ENCODE measurements at regions not wholly inside any gene's neighbourhood (a gene's known extent, or its start where the extent isn't known, plus 50 kb on each side); places are given as distances from the start of the nearest gene placed in this dataset.

GRCh38 chr19:32038021-32038920, 307.1 kb upstream of the ZNF507 start:
- Histone ChIP-seq H3K27ac (ENCODE audit: low read depth, low read length) (peak overlapping the region; percentile 55), H3K27me3 (ENCODE audit: control insufficient read depth, insufficient read depth, low read length) (no peaks in the 10 kb centered on the region), H3K9ac (ENCODE audit: low read length) (no peak overlapping the region), H3K4me1 (ENCODE audit: control insufficient read depth, insufficient read depth, low read length) (peaks cover 19% of the 10 kb centered on the region), H3K4me3 (ENCODE audit: low read length) (no peak overlapping the region), H3K36me3 (ENCODE audit: control insufficient read depth, insufficient read depth, low read length) (no peaks in the 10 kb centered on the region)

GRCh38 chr19:32038961-32039360, 306.4 kb upstream of the ZNF507 start:
- H3K27me3 ChIP-seq (ENCODE audit: control insufficient read depth, insufficient read depth, low read length): no peaks in the 10 kb centered on the region
- no peak overlapping the region for H3K9ac ChIP-seq (ENCODE audit: low read length)
- H3K27ac ChIP-seq (ENCODE audit: low read depth, low read length): no peak overlapping the region
- H3K36me3 ChIP-seq (ENCODE audit: control insufficient read depth, insufficient read depth, low read length): no peaks in the 10 kb centered on the region
- H3K4me3 ChIP-seq (ENCODE audit: low read length): no peak overlapping the region
- H3K4me1 ChIP-seq (ENCODE audit: control insufficient read depth, insufficient read depth, low read length): peaks cover 19% of the 10 kb centered on the region

- Histone ChIP-seq H3K27me3 (ENCODE audit: control insufficient read depth, insufficient read depth, low read length) (no peaks in the 10 kb centered on the region), H3K27ac (ENCODE audit: low read depth, low read length) (no peak overlapping the region), H3K4me1 (ENCODE audit: control insufficient read depth, insufficient read depth, low read length) (peaks cover 19% of the 10 kb centered on the region), H3K9ac (ENCODE audit: low read length) (no peak overlapping the region), H3K4me3 (ENCODE audit: low read length) (no peak overlapping the region), H3K36me3 (ENCODE audit: control insufficient read depth, insufficient read depth, low read length) (no peaks in the 10 kb centered on the region)
Measured at GRCh38 chr19:32039440-32039839, 306.0 kb upstream of the ZNF507 start.

- Histone ChIP-seq H3K9ac (ENCODE audit: low read length) (no peak overlapping the region), H3K4me3 (ENCODE audit: low read length) (no peak overlapping the region), H3K4me1 (ENCODE audit: control insufficient read depth, insufficient read depth, low read length) (peaks cover 19% of the 10 kb centered on the region), H3K27ac (ENCODE audit: low read depth, low read length) (no peak overlapping the region), H3K27me3 (ENCODE audit: control insufficient read depth, insufficient read depth, low read length) (no peaks in the 10 kb centered on the region), H3K36me3 (ENCODE audit: control insufficient read depth, insufficient read depth, low read length) (no peaks in the 10 kb centered on the region)
Measured at GRCh38 chr19:32040236-32040635, 305.2 kb upstream of the ZNF507 start.

- no peaks in the 10 kb centered on the region for H3K36me3 ChIP-seq (ENCODE audit: control insufficient read depth, insufficient read depth, low read length)
- H3K27me3 ChIP-seq (ENCODE audit: control insufficient read depth, insufficient read depth, low read length): no peaks in the 10 kb centered on the region
- H3K9ac ChIP-seq (ENCODE audit: low read length): no peak overlapping the region
- H3K27ac ChIP-seq (ENCODE audit: low read depth, low read length): no peak overlapping the region
- H3K4me3 ChIP-seq (ENCODE audit: low read length): peak overlapping the region; percentile 47
- peaks cover 19% of the 10 kb centered on the region for H3K4me1 ChIP-seq (ENCODE audit: control insufficient read depth, insufficient read depth, low read length)
Measured at GRCh38 chr19:32041681-32042292, 303.6 kb upstream of the ZNF507 start.

GRCh38 chr19:32047788-32048187, 297.6 kb upstream of the ZNF507 start:
- H3K9ac ChIP-seq (ENCODE audit: low read length): no peak overlapping the region
- no peaks in the 10 kb centered on the region for H3K27me3 ChIP-seq (ENCODE audit: control insufficient read depth, insufficient read depth, low read length)
- no peaks in the 10 kb centered on the region for H3K36me3 ChIP-seq (ENCODE audit: control insufficient read depth, insufficient read depth, low read length)
- no peak overlapping the region for H3K4me3 ChIP-seq (ENCODE audit: low read length)
- no peaks in the 10 kb centered on the region for H3K4me1 ChIP-seq (ENCODE audit: control insufficient read depth, insufficient read depth, low read length)
- H3K27ac ChIP-seq (ENCODE audit: low read depth, low read length): no peak overlapping the region

GRCh38 chr19:32053376-32053775, 292.0 kb upstream of the ZNF507 start:
- Histone ChIP-seq H3K9ac (ENCODE audit: low read length) (no peak overlapping the region), H3K4me1 (ENCODE audit: control insufficient read depth, insufficient read depth, low read length) (no peaks in the 10 kb centered on the region), H3K27me3 (ENCODE audit: control insufficient read depth, insufficient read depth, low read length) (no peaks in the 10 kb centered on the region), H3K36me3 (ENCODE audit: control insufficient read depth, insufficient read depth, low read length) (no peaks in the 10 kb centered on the region), H3K27ac (ENCODE audit: low read depth, low read length) (no peak overlapping the region), H3K4me3 (ENCODE audit: low read length) (no peak overlapping the region)

GRCh38 chr19:32053861-32054260, 291.5 kb upstream of the ZNF507 start:
- Histone ChIP-seq H3K27ac (ENCODE audit: low read depth, low read length) (no peak overlapping the region), H3K4me1 (ENCODE audit: control insufficient read depth, insufficient read depth, low read length) (no peaks in the 10 kb centered on the region), H3K4me3 (ENCODE audit: low read length) (no peak overlapping the region)

GRCh38 chr19:32058131-32058530, 287.3 kb upstream of the ZNF507 start:
- H3K9ac ChIP-seq (ENCODE audit: low read length): no peak overlapping the region
- no peak overlapping the region for H3K4me3 ChIP-seq (ENCODE audit: low read length)
- H3K4me1 ChIP-seq (ENCODE audit: control insufficient read depth, insufficient read depth, low read length): no peaks in the 10 kb centered on the region
- no peaks in the 10 kb centered on the region for H3K27me3 ChIP-seq (ENCODE audit: control insufficient read depth, insufficient read depth, low read length)
- H3K36me3 ChIP-seq (ENCODE audit: control insufficient read depth, insufficient read depth, low read length): no peaks in the 10 kb centered on the region
- no peak overlapping the region for H3K27ac ChIP-seq (ENCODE audit: low read depth, low read length)

More at GRCh38 chr19:32053861-32054260, 291.5 kb upstream of the ZNF507 start:
- no peak overlapping the region for H3K9ac ChIP-seq (ENCODE audit: low read length)
- H3K36me3 ChIP-seq (ENCODE audit: control insufficient read depth, insufficient read depth, low read length): no peaks in the 10 kb centered on the region
- no peaks in the 10 kb centered on the region for H3K27me3 ChIP-seq (ENCODE audit: control insufficient read depth, insufficient read depth, low read length)

- H3K27ac ChIP-seq (ENCODE audit: low read depth, low read length): no peak overlapping the region
- no peak overlapping the region for H3K4me3 ChIP-seq (ENCODE audit: low read length)
- no peak overlapping the region for H3K9ac ChIP-seq (ENCODE audit: low read length)
- no peaks in the 10 kb centered on the region for H3K4me1 ChIP-seq (ENCODE audit: control insufficient read depth, insufficient read depth, low read length)
- no peaks in the 10 kb centered on the region for H3K36me3 ChIP-seq (ENCODE audit: control insufficient read depth, insufficient read depth, low read length)
- no peaks in the 10 kb centered on the region for H3K27me3 ChIP-seq (ENCODE audit: control insufficient read depth, insufficient read depth, low read length)
Measured at GRCh38 chr19:32061315-32061714, 284.1 kb upstream of the ZNF507 start.

GRCh38 chr19:32063601-32064000, 281.8 kb upstream of the ZNF507 start:
- H3K9ac ChIP-seq (ENCODE audit: low read length): no peak overlapping the region
- H3K27ac ChIP-seq (ENCODE audit: low read depth, low read length): no peak overlapping the region
- no peak overlapping the region for H3K4me3 ChIP-seq (ENCODE audit: low read length)
- H3K36me3 ChIP-seq (ENCODE audit: control insufficient read depth, insufficient read depth, low read length): no peaks in the 10 kb centered on the region
- H3K4me1 ChIP-seq (ENCODE audit: control insufficient read depth, insufficient read depth, low read length): no peaks in the 10 kb centered on the region
- H3K27me3 ChIP-seq (ENCODE audit: control insufficient read depth, insufficient read depth, low read length): no peaks in the 10 kb centered on the region

GRCh38 chr19:32066056-32066455, 279.4 kb upstream of the ZNF507 start:
- H3K9ac ChIP-seq (ENCODE audit: low read length): no peak overlapping the region
- H3K4me3 ChIP-seq (ENCODE audit: low read length): no peak overlapping the region

GRCh38 chr19:32067685-32068084, 277.7 kb upstream of the ZNF507 start:
- no peak overlapping the region for H3K9ac ChIP-seq (ENCODE audit: low read length)
- no peaks in the 10 kb centered on the region for H3K36me3 ChIP-seq (ENCODE audit: control insufficient read depth, insufficient read depth, low read length)
- no peak overlapping the region for H3K4me3 ChIP-seq (ENCODE audit: low read length)
- no peaks in the 10 kb centered on the region for H3K27me3 ChIP-seq (ENCODE audit: control insufficient read depth, insufficient read depth, low read length)
- no peak overlapping the region for H3K27ac ChIP-seq (ENCODE audit: low read depth, low read length)
- H3K4me1 ChIP-seq (ENCODE audit: control insufficient read depth, insufficient read depth, low read length): no peaks in the 10 kb centered on the region

More at GRCh38 chr19:32066056-32066455, 279.4 kb upstream of the ZNF507 start:
- Histone ChIP-seq H3K36me3 (ENCODE audit: control insufficient read depth, insufficient read depth, low read length) (no peaks in the 10 kb centered on the region), H3K27ac (ENCODE audit: low read depth, low read length) (no peak overlapping the region), H3K4me1 (ENCODE audit: control insufficient read depth, insufficient read depth, low read length) (no peaks in the 10 kb centered on the region), H3K27me3 (ENCODE audit: control insufficient read depth, insufficient read depth, low read length) (no peaks in the 10 kb centered on the region)

All from rectal smooth muscle tissue (tissue), 1 donor.